OCI-LY3 (cell line): ENCODE measurements at regions not wholly inside any gene's neighbourhood (a gene's known extent, or its start where the extent isn't known, plus 50 kb on each side); places are given as distances from the start of the nearest gene placed in this dataset.

Source experiments
- EZH2phosphoT487 ChIP-seq: fragments of 200-600 bp; shearing (Covaris generic); IDR thresholded peaks from 2 replicates; pipeline ENCODE4 v1.6.1; 2018; ENCODE audit warnings: antibody characterized with exemption, mixed run types, low read depth
- TF ChIP-seq, protein P1 (sequence below): fragments of 200-600, 300-600 bp; sonication (generic); IDR thresholded peaks from 2 replicates; pipeline ENCODE4 v1.5.1; 2014; ENCODE audit warnings: antibody characterized with exemption, low read length, low read depth

DNA sequence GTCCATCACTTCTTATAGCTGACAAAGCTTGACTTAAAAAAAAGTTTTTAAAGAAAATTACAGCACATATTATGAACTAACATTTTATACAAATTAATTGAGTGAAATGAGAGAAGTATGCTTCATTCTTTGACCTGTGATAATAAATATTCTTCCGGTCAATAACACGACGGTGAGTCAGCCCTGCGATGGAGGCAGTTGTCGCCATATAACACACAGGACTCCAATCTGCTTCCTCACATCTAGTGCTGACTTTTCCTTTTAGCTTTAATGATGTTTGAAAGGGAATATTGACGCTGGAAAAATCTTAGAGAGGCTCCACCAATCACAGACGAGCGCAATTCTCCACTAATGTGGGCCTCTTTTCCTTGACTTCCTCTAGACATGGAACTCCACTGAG, 166.9 kb upstream of the C1orf21 start:
- TF ChIP-seq, protein P1, sequence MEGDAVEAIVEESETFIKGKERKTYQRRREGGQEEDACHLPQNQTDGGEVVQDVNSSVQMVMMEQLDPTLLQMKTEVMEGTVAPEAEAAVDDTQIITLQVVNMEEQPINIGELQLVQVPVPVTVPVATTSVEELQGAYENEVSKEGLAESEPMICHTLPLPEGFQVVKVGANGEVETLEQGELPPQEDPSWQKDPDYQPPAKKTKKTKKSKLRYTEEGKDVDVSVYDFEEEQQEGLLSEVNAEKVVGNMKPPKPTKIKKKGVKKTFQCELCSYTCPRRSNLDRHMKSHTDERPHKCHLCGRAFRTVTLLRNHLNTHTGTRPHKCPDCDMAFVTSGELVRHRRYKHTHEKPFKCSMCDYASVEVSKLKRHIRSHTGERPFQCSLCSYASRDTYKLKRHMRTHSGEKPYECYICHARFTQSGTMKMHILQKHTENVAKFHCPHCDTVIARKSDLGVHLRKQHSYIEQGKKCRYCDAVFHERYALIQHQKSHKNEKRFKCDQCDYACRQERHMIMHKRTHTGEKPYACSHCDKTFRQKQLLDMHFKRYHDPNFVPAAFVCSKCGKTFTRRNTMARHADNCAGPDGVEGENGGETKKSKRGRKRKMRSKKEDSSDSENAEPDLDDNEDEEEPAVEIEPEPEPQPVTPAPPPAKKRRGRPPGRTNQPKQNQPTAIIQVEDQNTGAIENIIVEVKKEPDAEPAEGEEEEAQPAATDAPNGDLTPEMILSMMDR, result no peak
- no peak for TF ChIP-seq EZH2phosphoT487
